IMR-90 (cell line): ENCODE measurements at regions not wholly inside any gene's neighbourhood (a gene's known extent, or its start where the extent isn't known, plus 50 kb on each side); places are given as distances from the start of the nearest gene placed in this dataset.

ENCODE experiments used
- ATAC-seq: fragments of 200-7000 bp; cut with Tn5 transposase; 2 replicates; pipeline ENCODE4 v1.9.1; 2020; ENCODE audit warnings: low read depth, mild to moderate bottlenecking, moderate library complexity
- BruUV-seq: library from RNA; stranded (reverse); fragments of 400-500 nt; replicated peaks from 2 replicates; lab custom pipeline; 2021; lab: Mats Ljungman, UMichigan
- CTCF ChIA-PET: fragments of 300-600 bp; formaldehyde crosslinking; extraction: SDS; loops from one replicate; lab custom pipeline; 2021; ENCODE audit warnings: antibody characterized with exemption; lab: Yijun Ruan, JAX
- POLR2A ChIA-PET: fragments of 300-600 bp; sonication (Branson Sonifier 250); formaldehyde crosslinking; loops from one replicate; lab custom pipeline; 2022; ENCODE audit warnings: antibody characterized with exemption; ENCODE audit not compliant: unreplicated experiment; lab: Charles Lee
- DNase-seq: peaks from one replicate; pipeline ENCODE4 v3.0.0; 2013
- H2AFZ ChIP-seq: replicated peaks from 2 replicates; pipeline ENCODE3; 2013; ENCODE audit warnings: low read length, mild to moderate bottlenecking; ENCODE audit not compliant: poor library complexity
- H2AK5ac ChIP-seq: 2 replicates; pipeline ENCODE4 v1.6.1; 2013; ENCODE audit warnings: low read depth, low read length, inconsistent platforms
- H2AK9ac ChIP-seq: replicated peaks from 2 replicates; pipeline ENCODE3; 2013; ENCODE audit warnings: mild to moderate bottlenecking, low read depth, low read length, moderate library complexity; ENCODE audit not compliant: poor library complexity
- H2BK120ac ChIP-seq: 2 replicates; pipeline ENCODE4 v1.6.1; 2013; ENCODE audit warnings: low read depth, low read length, inconsistent platforms
- H2BK15ac ChIP-seq: 3 replicates; pipeline ENCODE4 v1.6.1; 2013; ENCODE audit warnings: low read depth, low read length, inconsistent platforms
- H2BK20ac ChIP-seq: 2 replicates; pipeline ENCODE4 v1.6.1; 2013; ENCODE audit warnings: low read depth, mild to moderate bottlenecking, inconsistent platforms, low read length, moderate library complexity
- H2BK5ac ChIP-seq: 2 replicates; pipeline ENCODE4 v1.6.1; 2013; ENCODE audit warnings: mild to moderate bottlenecking, low read depth, low read length, inconsistent platforms; ENCODE audit not compliant: poor library complexity, severe bottlenecking
- H3K14ac ChIP-seq: replicated peaks from 2 replicates; pipeline ENCODE4 v1.6.1; 2013; ENCODE audit warnings: low read depth, low read length, inconsistent platforms
- H3K18ac ChIP-seq: 2 replicates; pipeline ENCODE4 v1.6.1; 2013; ENCODE audit warnings: low read depth, low read length, control low read depth
- H3K23ac ChIP-seq: 2 replicates; pipeline ENCODE4 v1.6.1; 2013; ENCODE audit warnings: low read depth, low read length, inconsistent platforms
- H3K27ac ChIP-seq: 2 replicates; pipeline ENCODE4 v1.5.1; 2013; ENCODE audit warnings: mild to moderate bottlenecking, control low read depth, low read length; ENCODE audit not compliant: insufficient read depth
- H3K27me3 ChIP-seq: 2 replicates; pipeline ENCODE4 v1.6.1; 2013; ENCODE audit warnings: low read length; ENCODE audit not compliant: control insufficient read depth, insufficient read depth
- H3K36me3 ChIP-seq: 2 replicates; pipeline ENCODE4 v1.6.1; 2013; ENCODE audit warnings: low read length, mixed read lengths; ENCODE audit not compliant: control insufficient read depth, insufficient read depth
- H3K4ac ChIP-seq: 2 replicates; pipeline ENCODE4 v1.6.1; 2013; ENCODE audit warnings: low read depth, low read length, inconsistent platforms
- H3K4me1 ChIP-seq: 2 replicates; pipeline ENCODE4 v1.6.1; 2013; ENCODE audit warnings: low read length, mixed read lengths; ENCODE audit not compliant: control insufficient read depth, insufficient read depth
- H3K4me2 ChIP-seq: 2 replicates; pipeline ENCODE4 v1.6.1; 2013; ENCODE audit warnings: low read depth, mild to moderate bottlenecking, control low read depth, low read length, moderate library complexity
- H3K4me3 ChIP-seq: 2 replicates; pipeline ENCODE4 v1.5.1; 2013; ENCODE audit warnings: low read depth, mild to moderate bottlenecking, control low read depth, low read length, moderate library complexity; ENCODE audit not compliant: insufficient read depth
- H3K56ac ChIP-seq: 2 replicates; pipeline ENCODE4 v1.6.1; 2013; ENCODE audit warnings: low read length, inconsistent platforms; ENCODE audit not compliant: insufficient read depth; ENCODE audit errors: extremely low read depth
- H3K79me1 ChIP-seq, 2 experiments: 2 replicates each; pipeline ENCODE4 v1.6.1; 2013; ENCODE audit warnings: low read length in 2 of 2, inconsistent platforms in 1 of 2, low read depth in 1 of 2
- H3K9ac ChIP-seq: 2 replicates; pipeline ENCODE4 v1.6.1; 2013; ENCODE audit warnings: low read depth, low read length, control low read depth
- H3K9me1 ChIP-seq: 2 replicates; pipeline ENCODE4 v1.6.1; 2013; ENCODE audit warnings: low read length, inconsistent platforms; ENCODE audit not compliant: insufficient read depth
- H3K9me3 ChIP-seq: 2 replicates; pipeline ENCODE4 v1.6.1; 2013; ENCODE audit warnings: low read length; ENCODE audit not compliant: control insufficient read depth, insufficient read depth
- H4K20me1 ChIP-seq: 2 replicates; pipeline ENCODE4 v1.6.1; 2013; ENCODE audit warnings: low read length, inconsistent platforms; ENCODE audit not compliant: insufficient read depth
- H4K5ac ChIP-seq: 2 replicates; pipeline ENCODE4 v1.6.1; 2013; ENCODE audit warnings: mild to moderate bottlenecking, low read depth, low read length, control low read depth
- H4K8ac ChIP-seq, 2 experiments: 2 replicates each; pipeline ENCODE4 v1.6.1; 2013; ENCODE audit warnings: low read depth in 2 of 2, low read length in 2 of 2, control low read depth in 1 of 2, inconsistent platforms in 1 of 2
- H4K91ac ChIP-seq: 2 replicates; pipeline ENCODE4 v1.6.1; 2013; ENCODE audit warnings: low read depth, low read length, inconsistent platforms; ENCODE audit not compliant: insufficient read depth
- BHLHE40 ChIP-seq: fragments of 150-350 bp; IDR thresholded peaks from 2 replicates; pipeline ENCODE4 v1.6.1; 2016; ENCODE audit warnings: mild to moderate bottlenecking, low read depth, low read length
- FOS ChIP-seq: fragments of 150-350 bp; IDR thresholded peaks from 2 replicates; pipeline ENCODE4 v1.6.1; 2016; ENCODE audit warnings: low read depth, low read length
- MAFK ChIP-seq: IDR thresholded peaks from 2 replicates; pipeline ENCODE4 v1.6.1; 2012; ENCODE audit warnings: low read depth, low read length, improper control_type of control experiment
- MAZ ChIP-seq: IDR thresholded peaks from 2 replicates; pipeline ENCODE4 v1.6.1; 2012; ENCODE audit warnings: low read depth, mild to moderate bottlenecking, low read length, improper control_type of control experiment, moderate library complexity, borderline replicate concordance
- POLR2A ChIP-seq: IDR thresholded peaks from 2 replicates; pipeline ENCODE4 v1.6.1; 2012; ENCODE audit warnings: mild to moderate bottlenecking, low read depth, low read length
- RAD21 ChIP-seq: IDR thresholded peaks from 2 replicates; pipeline ENCODE4 v1.6.1; 2012; ENCODE audit warnings: low read length, improper control_type of control experiment
- RCOR1 ChIP-seq: IDR thresholded peaks from 2 replicates; pipeline ENCODE4 v1.6.1; 2012; ENCODE audit warnings: mild to moderate bottlenecking, low read length, improper control_type of control experiment; ENCODE audit not compliant: insufficient replicate concordance
- RFX5 ChIP-seq: IDR thresholded peaks from 2 replicates; pipeline ENCODE4 v1.8.0; 2012; ENCODE audit warnings: low read depth, mild to moderate bottlenecking, low read length, moderate library complexity
- WGBS, 2 experiments: methylation state at CpG; one replicate each; pipeline versions ENCODE4 v1.1.5 to v1.1.7; 2013; ENCODE audit warnings: missing lambda C conversion rate in 2 of 2; ENCODE audit not compliant: insufficient read length in 1 of 2; ENCODE audit errors: extremely low coverage in 2 of 2; 5-methylcytosine and 5-hydroxymethylcytosine counted together
- dilution Hi-C: fragments of 300-500 bp; cut with HindIII; formaldehyde crosslinking; loops from one replicate; pipeline ENCODE4 v1.14.3; 2018; ENCODE audit warnings: low sequenced_read_pairs; ENCODE audit not compliant: unreplicated experiment
- in situ Hi-C: fragments of 300-500 bp; cut with MboI; formaldehyde crosslinking; loops from 3 replicates; pipeline ENCODE4 v1.14.3; 2019; ENCODE audit warnings: low sequenced_read_pairs, inconsistent platforms, mixed read lengths
- intact Hi-C: fragments of 100-400 bp; cut with micrococcal nuclease; formaldehyde crosslinking; loops from 2 replicates; pipeline ENCODE4 v1.10.0; 2022
- TF ChIP-seq, protein P1 (sequence below): conservative IDR thresholded peaks from 2 replicates; pipeline ENCODE4 v1.5.1; 2012; ENCODE audit warnings: mild to moderate bottlenecking, low read depth, low read length, improper control_type of control experiment
- TF ChIP-seq, protein P2 (sequence below): fragments of 150-350 bp; IDR thresholded peaks from 2 replicates; pipeline ENCODE4 v1.6.1; 2016; ENCODE audit warnings: low read depth, mild to moderate bottlenecking, low read length, moderate library complexity, borderline replicate concordance
- TF ChIP-seq, protein P3 (sequence below): fragments of 150-350 bp; IDR thresholded peaks from 2 replicates; pipeline ENCODE4 v1.6.1; 2017; ENCODE audit warnings: mild to moderate bottlenecking, antibody characterized with exemption, low read length, low read depth

DNA sequence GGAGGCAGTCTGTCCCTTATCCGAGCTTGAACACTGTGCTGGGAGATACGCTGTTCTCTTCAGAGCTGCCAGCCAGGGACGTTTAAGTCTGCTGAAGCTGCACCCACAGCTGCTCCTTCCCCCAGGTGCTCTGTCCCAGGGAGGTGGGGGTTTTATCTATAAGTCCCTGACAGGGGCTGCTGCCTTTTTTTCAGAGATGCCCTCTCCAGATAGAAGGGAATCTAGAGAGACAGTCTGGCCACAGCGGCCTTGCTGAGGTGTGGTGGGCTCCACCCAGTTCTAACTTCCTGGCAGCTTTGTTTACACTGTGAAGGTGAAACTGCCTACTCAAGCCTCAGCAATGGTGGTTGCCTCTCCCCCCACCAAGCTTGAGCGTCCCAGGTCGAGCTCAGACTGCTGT lies 319.9 kb upstream of the GRM7 start:
- WGBS, 2 experiments: 38% methylated on average over 4 of the region's 6 CpGs; no CpG with 5 or more reads in 1 of the 2 experiments
- BruUV-seq: no TSS peak
- Histone ChIP-seq H3K56ac (no peak overlapping the region), H4K91ac (no peak overlapping the region), H3K4me3 (no peak overlapping the region), H3K79me1 (no peaks in the 10 kb centered on the region), H3K27me3 (no peaks in the 10 kb centered on the region), H2AK5ac (no peak overlapping the region), H3K36me3 (no peaks in the 10 kb centered on the region), H4K20me1 (no peaks in the 10 kb centered on the region), H2BK120ac (no peak overlapping the region), H2BK20ac (no peak overlapping the region), H3K9me1 (no peaks in the 10 kb centered on the region), H3K18ac (no peak overlapping the region), H3K4me1 (no peaks in the 10 kb centered on the region), H2BK15ac (no peak overlapping the region), H3K14ac (no peak overlapping the region), H4K5ac (no peak overlapping the region), H3K9ac (no peak overlapping the region), H3K4ac (no peak overlapping the region), H2BK5ac (no peak overlapping the region), H3K4me2 (no peak overlapping the region), H2AK9ac (no peak overlapping the region), H2AFZ (no peak overlapping the region), H4K8ac (no peak overlapping the region), H3K9me3 (peaks cover 3% of the 10 kb centered on the region; the same call in 1 of the 2 replicates), H3K23ac (no peak overlapping the region), H3K27ac (no peak overlapping the region)
- DNase-seq (no peak), ATAC-seq (no peak)
- TF ChIP-seq MAFK: no peak
- no peak for TF ChIP-seq RFX5
- TF ChIP-seq MAZ: no peak
- TF ChIP-seq, protein P1, sequence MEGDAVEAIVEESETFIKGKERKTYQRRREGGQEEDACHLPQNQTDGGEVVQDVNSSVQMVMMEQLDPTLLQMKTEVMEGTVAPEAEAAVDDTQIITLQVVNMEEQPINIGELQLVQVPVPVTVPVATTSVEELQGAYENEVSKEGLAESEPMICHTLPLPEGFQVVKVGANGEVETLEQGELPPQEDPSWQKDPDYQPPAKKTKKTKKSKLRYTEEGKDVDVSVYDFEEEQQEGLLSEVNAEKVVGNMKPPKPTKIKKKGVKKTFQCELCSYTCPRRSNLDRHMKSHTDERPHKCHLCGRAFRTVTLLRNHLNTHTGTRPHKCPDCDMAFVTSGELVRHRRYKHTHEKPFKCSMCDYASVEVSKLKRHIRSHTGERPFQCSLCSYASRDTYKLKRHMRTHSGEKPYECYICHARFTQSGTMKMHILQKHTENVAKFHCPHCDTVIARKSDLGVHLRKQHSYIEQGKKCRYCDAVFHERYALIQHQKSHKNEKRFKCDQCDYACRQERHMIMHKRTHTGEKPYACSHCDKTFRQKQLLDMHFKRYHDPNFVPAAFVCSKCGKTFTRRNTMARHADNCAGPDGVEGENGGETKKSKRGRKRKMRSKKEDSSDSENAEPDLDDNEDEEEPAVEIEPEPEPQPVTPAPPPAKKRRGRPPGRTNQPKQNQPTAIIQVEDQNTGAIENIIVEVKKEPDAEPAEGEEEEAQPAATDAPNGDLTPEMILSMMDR: no peak
- TF ChIP-seq BHLHE40: no peak
- TF ChIP-seq, protein P2, sequence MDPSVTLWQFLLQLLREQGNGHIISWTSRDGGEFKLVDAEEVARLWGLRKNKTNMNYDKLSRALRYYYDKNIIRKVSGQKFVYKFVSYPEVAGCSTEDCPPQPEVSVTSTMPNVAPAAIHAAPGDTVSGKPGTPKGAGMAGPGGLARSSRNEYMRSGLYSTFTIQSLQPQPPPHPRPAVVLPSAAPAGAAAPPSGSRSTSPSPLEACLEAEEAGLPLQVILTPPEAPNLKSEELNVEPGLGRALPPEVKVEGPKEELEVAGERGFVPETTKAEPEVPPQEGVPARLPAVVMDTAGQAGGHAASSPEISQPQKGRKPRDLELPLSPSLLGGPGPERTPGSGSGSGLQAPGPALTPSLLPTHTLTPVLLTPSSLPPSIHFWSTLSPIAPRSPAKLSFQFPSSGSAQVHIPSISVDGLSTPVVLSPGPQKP: no peak
- TF ChIP-seq RAD21: no peak
- TF ChIP-seq FOS: no peak
- no peak for TF ChIP-seq RCOR1
- TF ChIP-seq, protein P3, sequence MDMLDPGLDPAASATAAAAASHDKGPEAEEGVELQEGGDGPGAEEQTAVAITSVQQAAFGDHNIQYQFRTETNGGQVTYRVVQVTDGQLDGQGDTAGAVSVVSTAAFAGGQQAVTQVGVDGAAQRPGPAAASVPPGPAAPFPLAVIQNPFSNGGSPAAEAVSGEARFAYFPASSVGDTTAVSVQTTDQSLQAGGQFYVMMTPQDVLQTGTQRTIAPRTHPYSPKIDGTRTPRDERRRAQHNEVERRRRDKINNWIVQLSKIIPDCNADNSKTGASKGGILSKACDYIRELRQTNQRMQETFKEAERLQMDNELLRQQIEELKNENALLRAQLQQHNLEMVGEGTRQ: no peak
- TF ChIP-seq POLR2A: no peak
- ChIA-PET CTCF (no interaction called here), POLR2A (no interaction called here)
- dilution Hi-C loops: no loop called here
- intact Hi-C loops: no loop called here
- in situ Hi-C loops: no loop called here
